ENCODE measurements at regions not wholly inside any gene's neighbourhood (a gene's known extent, or its start where the extent isn't known, plus 50 kb on each side); places are given as distances from the start of the nearest gene placed in this dataset.

- TF ChIP-seq EZH2 (IDR thresholded peaks at IDR 0.05; ENCODE audit: borderline replicate concordance, low read length): no peak
- TF ChIP-seq CTCF (conservative IDR thresholded peaks at IDR 0.05 in 1 of 2, IDR thresholded peaks at IDR 0.05 in 1 of 2; ENCODE audit: extremely low read depth in 1 of 2, insufficient read depth in 1 of 2, low read depth in 1 of 2, low read length in 2 of 2): no peak
Measured at GRCh38 chr1:101664726-101665125, 332.0 kb downstream of the OLFM3 start.

Data from mammary epithelial cell (primary cell).